22Rv1 (cell line): ENCODE measurements at regions not wholly inside any gene's neighbourhood (a gene's known extent, or its start where the extent isn't known, plus 50 kb on each side); places are given as distances from the start of the nearest gene placed in this dataset.

ENCODE experiments used
- H3K27ac ChIP-seq: fragments of 450-650 bp; 2 replicates; pipeline ENCODE4 v1.5.1; 2017
- CTCF ChIP-seq: fragments of 450-650 bp; IDR thresholded peaks from 2 replicates; pipeline ENCODE4 v1.5.1; 2017; ENCODE audit warnings: mild to moderate bottlenecking
- ZFX ChIP-seq: fragments of 450-650 bp; IDR thresholded peaks from 2 replicates; pipeline ENCODE4 v1.6.1; 2017; ENCODE audit warnings: antibody characterized with exemption, borderline replicate concordance

DNA sequence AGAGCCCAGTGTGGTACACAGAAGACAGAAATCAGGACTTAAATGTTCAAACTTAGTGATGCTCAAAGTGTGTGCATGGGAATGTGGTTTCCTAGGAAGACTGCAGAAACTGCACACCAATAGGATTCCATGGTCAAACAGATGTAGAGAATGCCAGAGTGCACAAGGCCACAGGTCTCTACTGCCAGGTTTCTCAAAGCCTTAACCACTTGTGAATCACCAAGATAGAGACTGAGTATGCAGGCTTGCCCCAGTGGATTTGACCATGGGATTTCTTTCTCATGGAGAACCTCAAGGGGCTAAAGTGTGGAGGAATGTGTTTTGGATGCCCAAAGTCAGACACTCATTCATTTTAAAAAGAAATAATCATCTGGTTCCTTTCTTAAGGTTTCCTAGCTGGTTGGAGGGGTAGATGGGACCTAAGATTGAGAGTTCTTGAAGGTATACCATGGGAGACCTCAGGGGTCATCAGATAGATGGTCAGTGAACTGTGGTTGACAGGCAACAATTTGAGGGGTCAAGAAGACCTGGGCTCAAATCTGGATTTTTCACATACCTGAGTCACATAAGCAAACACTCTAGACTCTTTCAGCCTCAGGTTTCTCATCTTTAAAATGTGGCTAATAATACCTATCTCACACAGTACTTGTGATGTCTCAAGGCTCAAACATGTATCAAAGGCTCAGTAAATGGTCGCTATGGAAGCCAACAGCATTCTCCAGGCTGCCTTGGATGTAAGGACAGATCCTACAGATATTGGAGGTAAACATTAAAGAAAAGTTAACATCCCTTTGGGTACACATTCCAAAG, 81.1 kb downstream of the BOD1 start:
- no peak overlapping the region for H3K27ac ChIP-seq
- TF ChIP-seq ZFX (no peak), CTCF (no peak)

DNA sequence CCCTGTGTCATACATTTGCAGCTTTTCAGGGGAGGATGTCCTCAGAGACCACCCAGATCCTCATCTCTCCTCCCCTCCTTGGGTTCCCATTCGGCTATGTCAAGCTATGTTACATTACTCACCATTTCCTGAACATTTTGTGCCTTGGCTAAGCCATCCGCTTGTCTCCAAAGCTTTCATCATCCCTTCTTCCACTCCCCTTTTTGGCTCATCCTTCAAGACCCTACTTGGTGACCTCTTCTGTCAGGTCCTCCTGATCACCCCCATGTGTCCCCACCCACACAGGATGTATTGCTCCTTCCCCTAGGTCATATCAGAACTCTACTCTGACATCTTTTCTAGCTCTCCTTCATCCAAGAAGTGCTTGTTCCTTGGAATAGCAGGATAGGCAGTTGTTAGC, 81.8 kb downstream of the BOD1 start:
- H3K27ac ChIP-seq = no peak overlapping the region
- TF ChIP-seq CTCF (no peak), ZFX (no peak)

- no peak for TF ChIP-seq CTCF
- no peak for TF ChIP-seq ZFX
- H3K27ac ChIP-seq = no peak overlapping the region
These were observed 82.4 kb downstream of the BOD1 start for GRCh38 chr5:173534031-173534430.

DNA sequence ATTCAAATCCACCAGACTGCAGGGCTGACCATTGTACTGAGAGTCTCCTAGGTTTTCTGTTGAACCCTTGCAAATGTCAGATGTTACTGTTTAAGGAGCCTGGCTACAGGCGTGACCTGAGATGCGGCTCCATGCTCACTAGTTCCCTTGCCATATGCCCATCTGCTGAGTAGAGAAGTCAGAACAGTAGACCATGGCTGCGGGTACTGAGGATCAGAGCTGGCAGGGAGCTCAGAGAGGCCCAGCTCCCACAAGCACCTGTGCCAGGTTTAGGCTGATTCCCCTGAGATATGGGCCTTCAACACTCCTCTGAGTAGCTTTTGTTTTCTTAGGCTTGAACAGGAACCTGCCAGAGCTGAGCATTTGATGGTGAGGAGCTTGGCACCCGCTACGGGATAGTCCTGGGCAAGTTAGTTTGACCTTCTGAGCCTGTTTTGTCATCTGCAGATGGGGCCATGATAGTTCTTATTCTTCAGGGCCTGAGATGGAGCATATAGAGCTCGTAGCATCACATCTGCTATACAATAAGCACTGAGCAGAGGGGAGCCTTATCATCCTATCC, 83.7 kb downstream of the BOD1 start:
- TF ChIP-seq ZFX = no peak
- TF ChIP-seq CTCF = no peak
- H3K27ac ChIP-seq = no peak overlapping the region

DNA sequence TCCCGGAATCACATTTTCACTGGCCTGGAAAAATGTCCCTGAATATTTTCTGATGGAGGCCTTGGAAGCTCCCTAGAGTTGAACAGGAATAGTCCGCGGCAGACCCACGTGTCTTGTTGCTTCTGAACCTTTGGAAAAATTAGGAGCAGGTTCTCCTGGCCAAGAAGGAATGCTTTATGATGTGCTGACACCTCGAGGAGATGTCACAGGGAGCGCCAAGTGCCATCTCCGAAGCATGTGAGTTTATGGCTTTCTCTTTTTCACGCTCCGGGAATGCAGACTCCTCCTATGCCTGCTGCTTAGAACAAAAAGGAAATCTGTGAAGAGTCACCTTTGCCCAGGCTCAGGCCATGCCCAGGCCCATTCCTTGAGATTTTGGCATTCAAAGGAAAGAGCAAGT, 84.6 kb downstream of the BOD1 start:
- H3K27ac ChIP-seq = no peak overlapping the region
- no peak for TF ChIP-seq CTCF
- TF ChIP-seq ZFX = no peak

DNA sequence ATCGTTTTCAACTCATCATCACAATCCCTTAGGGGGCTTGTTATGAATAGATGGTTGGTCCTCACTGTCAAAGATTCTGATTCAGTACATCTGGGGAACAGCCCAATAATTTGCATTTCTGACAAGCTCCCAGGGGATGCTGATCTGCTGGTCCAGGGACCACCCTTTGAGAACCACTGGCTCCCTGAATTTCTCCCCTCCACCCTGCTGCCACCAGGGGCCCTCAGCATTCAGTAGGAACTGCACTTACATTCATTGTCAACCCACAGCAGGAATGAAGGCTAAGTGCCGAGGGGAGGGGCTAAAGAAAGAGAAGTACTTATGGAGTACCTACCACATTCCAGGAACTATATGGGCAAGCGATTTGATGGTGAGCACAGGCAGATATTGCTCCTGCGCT, 85.9 kb downstream of the BOD1 start:
- H3K27ac ChIP-seq = no peak overlapping the region
- TF ChIP-seq CTCF (no peak), ZFX (no peak)

DNA sequence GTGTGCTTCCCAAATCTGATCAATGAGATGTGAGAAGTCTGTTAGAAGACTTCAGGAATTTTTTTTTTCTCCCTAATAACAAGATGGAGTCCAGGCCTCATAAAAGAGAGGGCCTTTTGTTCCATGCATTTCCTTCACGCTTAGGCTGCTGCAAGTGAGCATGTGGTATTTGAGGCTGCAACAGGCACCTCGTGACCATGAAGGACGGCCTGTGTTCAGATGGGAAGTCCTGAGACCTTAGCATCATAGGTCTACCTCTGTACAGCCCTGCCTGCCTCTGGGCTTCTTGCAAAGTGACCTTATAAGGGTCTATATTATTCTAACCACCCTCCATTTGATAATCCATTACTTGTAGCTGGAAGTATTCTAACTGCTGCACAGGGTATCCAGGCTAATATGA, 86.6 kb downstream of the BOD1 start:
- TF ChIP-seq CTCF = no peak
- no peak for TF ChIP-seq ZFX
- H3K27ac ChIP-seq = no peak overlapping the region
